ENCODE measurements at regions not wholly inside any gene's neighbourhood (a gene's known extent, or its start where the extent isn't known, plus 50 kb on each side); places are given as distances from the start of the nearest gene placed in this dataset.

DNA sequence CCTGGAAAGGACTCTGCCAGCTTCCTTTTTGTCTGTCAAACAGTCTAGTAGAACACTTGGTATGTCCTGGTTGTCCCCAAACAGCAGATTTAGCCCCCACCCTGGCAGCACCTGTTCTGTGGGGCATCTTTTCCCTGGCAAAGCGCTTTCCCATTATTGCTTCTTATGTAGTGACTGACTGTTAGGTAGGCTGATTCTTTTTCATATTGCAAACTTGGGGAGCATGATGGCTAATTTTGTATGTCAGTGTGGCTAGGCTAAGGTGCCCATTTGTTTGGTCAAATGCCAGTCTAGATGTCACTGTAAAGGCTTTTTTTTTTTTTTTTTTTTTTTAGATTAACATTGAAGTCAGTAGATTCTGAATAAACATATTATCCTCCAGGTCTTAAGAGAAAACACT, 140.2 kb downstream of the MYCN start (continued):
- TF ChIP-seq, protein P1, sequence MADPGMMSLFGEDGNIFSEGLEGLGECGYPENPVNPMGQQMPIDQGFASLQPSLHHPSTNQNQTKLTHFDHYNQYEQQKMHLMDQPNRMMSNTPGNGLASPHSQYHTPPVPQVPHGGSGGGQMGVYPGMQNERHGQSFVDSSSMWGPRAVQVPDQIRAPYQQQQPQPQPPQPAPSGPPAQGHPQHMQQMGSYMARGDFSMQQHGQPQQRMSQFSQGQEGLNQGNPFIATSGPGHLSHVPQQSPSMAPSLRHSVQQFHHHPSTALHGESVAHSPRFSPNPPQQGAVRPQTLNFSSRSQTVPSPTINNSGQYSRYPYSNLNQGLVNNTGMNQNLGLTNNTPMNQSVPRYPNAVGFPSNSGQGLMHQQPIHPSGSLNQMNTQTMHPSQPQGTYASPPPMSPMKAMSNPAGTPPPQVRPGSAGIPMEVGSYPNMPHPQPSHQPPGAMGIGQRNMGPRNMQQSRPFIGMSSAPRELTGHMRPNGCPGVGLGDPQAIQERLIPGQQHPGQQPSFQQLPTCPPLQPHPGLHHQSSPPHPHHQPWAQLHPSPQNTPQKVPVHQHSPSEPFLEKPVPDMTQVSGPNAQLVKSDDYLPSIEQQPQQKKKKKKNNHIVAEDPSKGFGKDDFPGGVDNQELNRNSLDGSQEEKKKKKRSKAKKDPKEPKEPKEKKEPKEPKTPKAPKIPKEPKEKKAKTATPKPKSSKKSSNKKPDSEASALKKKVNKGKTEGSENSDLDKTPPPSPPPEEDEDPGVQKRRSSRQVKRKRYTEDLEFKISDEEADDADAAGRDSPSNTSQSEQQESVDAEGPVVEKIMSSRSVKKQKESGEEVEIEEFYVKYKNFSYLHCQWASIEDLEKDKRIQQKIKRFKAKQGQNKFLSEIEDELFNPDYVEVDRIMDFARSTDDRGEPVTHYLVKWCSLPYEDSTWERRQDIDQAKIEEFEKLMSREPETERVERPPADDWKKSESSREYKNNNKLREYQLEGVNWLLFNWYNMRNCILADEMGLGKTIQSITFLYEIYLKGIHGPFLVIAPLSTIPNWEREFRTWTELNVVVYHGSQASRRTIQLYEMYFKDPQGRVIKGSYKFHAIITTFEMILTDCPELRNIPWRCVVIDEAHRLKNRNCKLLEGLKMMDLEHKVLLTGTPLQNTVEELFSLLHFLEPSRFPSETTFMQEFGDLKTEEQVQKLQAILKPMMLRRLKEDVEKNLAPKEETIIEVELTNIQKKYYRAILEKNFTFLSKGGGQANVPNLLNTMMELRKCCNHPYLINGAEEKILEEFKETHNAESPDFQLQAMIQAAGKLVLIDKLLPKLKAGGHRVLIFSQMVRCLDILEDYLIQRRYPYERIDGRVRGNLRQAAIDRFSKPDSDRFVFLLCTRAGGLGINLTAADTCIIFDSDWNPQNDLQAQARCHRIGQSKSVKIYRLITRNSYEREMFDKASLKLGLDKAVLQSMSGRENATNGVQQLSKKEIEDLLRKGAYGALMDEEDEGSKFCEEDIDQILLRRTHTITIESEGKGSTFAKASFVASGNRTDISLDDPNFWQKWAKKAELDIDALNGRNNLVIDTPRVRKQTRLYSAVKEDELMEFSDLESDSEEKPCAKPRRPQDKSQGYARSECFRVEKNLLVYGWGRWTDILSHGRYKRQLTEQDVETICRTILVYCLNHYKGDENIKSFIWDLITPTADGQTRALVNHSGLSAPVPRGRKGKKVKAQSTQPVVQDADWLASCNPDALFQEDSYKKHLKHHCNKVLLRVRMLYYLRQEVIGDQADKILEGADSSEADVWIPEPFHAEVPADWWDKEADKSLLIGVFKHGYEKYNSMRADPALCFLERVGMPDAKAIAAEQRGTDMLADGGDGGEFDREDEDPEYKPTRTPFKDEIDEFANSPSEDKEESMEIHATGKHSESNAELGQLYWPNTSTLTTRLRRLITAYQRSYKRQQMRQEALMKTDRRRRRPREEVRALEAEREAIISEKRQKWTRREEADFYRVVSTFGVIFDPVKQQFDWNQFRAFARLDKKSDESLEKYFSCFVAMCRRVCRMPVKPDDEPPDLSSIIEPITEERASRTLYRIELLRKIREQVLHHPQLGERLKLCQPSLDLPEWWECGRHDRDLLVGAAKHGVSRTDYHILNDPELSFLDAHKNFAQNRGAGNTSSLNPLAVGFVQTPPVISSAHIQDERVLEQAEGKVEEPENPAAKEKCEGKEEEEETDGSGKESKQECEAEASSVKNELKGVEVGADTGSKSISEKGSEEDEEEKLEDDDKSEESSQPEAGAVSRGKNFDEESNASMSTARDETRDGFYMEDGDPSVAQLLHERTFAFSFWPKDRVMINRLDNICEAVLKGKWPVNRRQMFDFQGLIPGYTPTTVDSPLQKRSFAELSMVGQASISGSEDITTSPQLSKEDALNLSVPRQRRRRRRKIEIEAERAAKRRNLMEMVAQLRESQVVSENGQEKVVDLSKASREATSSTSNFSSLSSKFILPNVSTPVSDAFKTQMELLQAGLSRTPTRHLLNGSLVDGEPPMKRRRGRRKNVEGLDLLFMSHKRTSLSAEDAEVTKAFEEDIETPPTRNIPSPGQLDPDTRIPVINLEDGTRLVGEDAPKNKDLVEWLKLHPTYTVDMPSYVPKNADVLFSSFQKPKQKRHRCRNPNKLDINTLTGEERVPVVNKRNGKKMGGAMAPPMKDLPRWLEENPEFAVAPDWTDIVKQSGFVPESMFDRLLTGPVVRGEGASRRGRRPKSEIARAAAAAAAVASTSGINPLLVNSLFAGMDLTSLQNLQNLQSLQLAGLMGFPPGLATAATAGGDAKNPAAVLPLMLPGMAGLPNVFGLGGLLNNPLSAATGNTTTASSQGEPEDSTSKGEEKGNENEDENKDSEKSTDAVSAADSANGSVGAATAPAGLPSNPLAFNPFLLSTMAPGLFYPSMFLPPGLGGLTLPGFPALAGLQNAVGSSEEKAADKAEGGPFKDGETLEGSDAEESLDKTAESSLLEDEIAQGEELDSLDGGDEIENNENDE (IDR thresholded peaks at IDR 0.05; ENCODE audit: insufficient replicate concordance, low read length): no peak
- no peak for TF ChIP-seq JUN (IDR thresholded peaks at IDR 0.05; ENCODE audit: low read depth, low read length)
- no peak for TF ChIP-seq JUND (IDR thresholded peaks at IDR 0.05; ENCODE audit: low read length)
- no peak for TF ChIP-seq PHF8 (conservative IDR thresholded peaks at IDR 0.05; ENCODE audit: low read depth, low read length)
- no peak for TF ChIP-seq HDAC2 (IDR thresholded peaks at IDR 0.05; ENCODE audit: borderline replicate concordance in 1 of 2, low read depth in 2 of 2, low read length in 2 of 2)
- no peak for TF ChIP-seq SIN3A (conservative IDR thresholded peaks at IDR 0.05 in 1 of 2, IDR thresholded peaks at IDR 0.05 in 1 of 2; ENCODE audit: low read depth in 1 of 2, low read length in 2 of 2)
- no peak for TF ChIP-seq RNF2 (IDR thresholded peaks at IDR 0.05; ENCODE audit: borderline replicate concordance, low read depth, low read length, missing control alignments, poor library complexity, severe bottlenecking)
- TF ChIP-seq BACH1 (IDR thresholded peaks at IDR 0.05; ENCODE audit: low read length): no peak
- TF ChIP-seq, protein P2, sequence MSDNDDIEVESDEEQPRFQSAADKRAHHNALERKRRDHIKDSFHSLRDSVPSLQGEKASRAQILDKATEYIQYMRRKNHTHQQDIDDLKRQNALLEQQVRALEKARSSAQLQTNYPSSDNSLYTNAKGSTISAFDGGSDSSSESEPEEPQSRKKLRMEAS (IDR thresholded peaks at IDR 0.05): no peak

Data from H1 (cell line).